Endothelial cell of umbilical vein (primary cell): ENCODE measurements at regions not wholly inside any gene's neighbourhood (a gene's known extent, or its start where the extent isn't known, plus 50 kb on each side); places are given as distances from the start of the nearest gene placed in this dataset.

ENCODE experiments used
- BruUV-seq: library from RNA; stranded (reverse); fragments of 400-500 nt; replicated peaks from 2 replicates; lab custom pipeline; 2021; lab: Mats Ljungman, UMichigan
- CTCF ChIA-PET: fragments of 300-600, 350-600 bp; sonication (Branson Sonifier 250); formaldehyde crosslinking; loops from one replicate; lab custom pipeline; 2021; ENCODE audit warnings: antibody characterized with exemption, inconsistent platforms; lab: Charles Lee
- POLR2A ChIA-PET: fragments of 300-600, 350-600 bp; sonication (Branson Sonifier 250); formaldehyde crosslinking; loops from one replicate; lab custom pipeline; 2021; ENCODE audit warnings: antibody characterized with exemption, inconsistent platforms; lab: Charles Lee
- DNase-seq: peaks from one replicate; pipeline ENCODE4 v3.0.0-alpha.2; 2011; ENCODE audit warnings: low read depth, low spot score
- FAIRE-seq: peaks from 2 replicates; lab custom pipeline; 2011; peaks lifted over from hg19 to GRCh38; lab: Jason Lieb, UNC
- H2AFZ ChIP-seq: 2 replicates; pipeline ENCODE4 v1.6.0; 2012; ENCODE audit warnings: low read depth, low read length, control low read depth, inconsistent platforms
- H3K27ac ChIP-seq: 2 replicates; pipeline ENCODE4 v1.5.1; 2011; ENCODE audit warnings: low read depth, mild to moderate bottlenecking, control low read depth, low read length, moderate library complexity; ENCODE audit not compliant: insufficient read depth
- H3K27me3 ChIP-seq, 2 experiments: 2 replicates each; pipeline versions ENCODE4 v1.6.0 to v1.6.1; 2011; ENCODE audit warnings: low read length in 2 of 2, mixed read lengths in 1 of 2; ENCODE audit not compliant: control insufficient read depth in 2 of 2, insufficient read depth in 2 of 2
- H3K36me3 ChIP-seq, 2 experiments: 2 replicates in 1 of 2; 3 replicates in 1 of 2; pipeline ENCODE4 v1.5.1; 2011; ENCODE audit warnings: low read length in 2 of 2, mild to moderate bottlenecking in 1 of 2, moderate library complexity in 1 of 2; ENCODE audit not compliant: control insufficient read depth in 2 of 2, insufficient read depth in 2 of 2; ENCODE audit errors: extremely low read depth in 1 of 2
- H3K4me1 ChIP-seq: 3 replicates; pipeline ENCODE4 v1.5.1; 2011; ENCODE audit warnings: mild to moderate bottlenecking, low read length; ENCODE audit not compliant: control insufficient read depth, insufficient read depth; ENCODE audit errors: extremely low read depth
- H3K4me2 ChIP-seq: 2 replicates; pipeline ENCODE4 v1.6.1; 2011; ENCODE audit warnings: low read length, control low read depth, mixed read lengths; ENCODE audit not compliant: insufficient read depth
- H3K4me3 ChIP-seq, 3 experiments: fragments of 200-600 bp in 1 of 3; sonication (generic), shearing (Covaris generic) in 1 of 3; replicated peaks in 1 of 3; 2 replicates each; pipeline ENCODE4 v1.5.1; 2011 to 2016; ENCODE audit warnings: control low read depth in 3 of 3, low read length in 3 of 3, mild to moderate bottlenecking in 2 of 3, inconsistent platforms in 1 of 3, low read depth in 1 of 3, moderate library complexity in 1 of 3; ENCODE audit not compliant: insufficient read depth in 1 of 3
- H3K79me2 ChIP-seq: 2 replicates; pipeline ENCODE4 v1.6.0; 2012; ENCODE audit warnings: low read length, inconsistent platforms; ENCODE audit not compliant: control insufficient read depth, insufficient read depth
- H3K9ac ChIP-seq: replicated peaks from 2 replicates; pipeline ENCODE3; 2011; ENCODE audit warnings: low read length, control low read depth; ENCODE audit not compliant: insufficient read depth; ENCODE audit errors: extremely low read depth
- H3K9me1 ChIP-seq: replicated peaks from 3 replicates; pipeline ENCODE4 v1.6.0; 2011; ENCODE audit warnings: mild to moderate bottlenecking, low read length; ENCODE audit not compliant: control insufficient read depth, insufficient read depth; ENCODE audit errors: extremely low read depth
- H3K9me3 ChIP-seq: replicated peaks from 2 replicates; pipeline ENCODE4 v1.5.1; 2012; ENCODE audit warnings: low read length, inconsistent platforms; ENCODE audit not compliant: control insufficient read depth, insufficient read depth
- H4K20me1 ChIP-seq: replicated peaks from 2 replicates; pipeline ENCODE3; 2011; ENCODE audit warnings: mild to moderate bottlenecking, low read length; ENCODE audit not compliant: control insufficient read depth, insufficient read depth; ENCODE audit errors: extremely low read depth
- EZH2 ChIP-seq: IDR thresholded peaks from 2 replicates; pipeline ENCODE4 v1.6.1; 2012; ENCODE audit warnings: borderline replicate concordance, low read depth, mild to moderate bottlenecking, moderate library complexity, low read length, inconsistent platforms; ENCODE audit not compliant: severe bottlenecking
- FOS ChIP-seq: IDR thresholded peaks from 2 replicates; pipeline ENCODE4 v1.6.1; 2011; ENCODE audit warnings: mild to moderate bottlenecking, low read length, moderate library complexity, borderline replicate concordance; ENCODE audit not compliant: insufficient read depth
- GATA2 ChIP-seq: IDR thresholded peaks from 2 replicates; pipeline ENCODE4 v1.7.0; 2011; ENCODE audit warnings: low read depth, mild to moderate bottlenecking, moderate library complexity, mixed read lengths, low read length; ENCODE audit not compliant: insufficient read length, insufficient read depth
- JUN ChIP-seq: IDR thresholded peaks from 2 replicates; pipeline ENCODE4 v1.6.1; 2011; ENCODE audit warnings: borderline replicate concordance, low read depth; ENCODE audit not compliant: insufficient read length, insufficient read depth
- MAX ChIP-seq: IDR thresholded peaks from 2 replicates; pipeline ENCODE4 v1.6.1; 2011; ENCODE audit not compliant: insufficient read depth, insufficient read length
- MYC ChIP-seq: IDR thresholded peaks from one replicate; pipeline ENCODE4 v1.6.1; 2011; ENCODE audit warnings: mild to moderate bottlenecking, low read depth, low read length
- POLR2A ChIP-seq: IDR thresholded peaks from 2 replicates; pipeline ENCODE4 v1.6.1; 2012; ENCODE audit warnings: low read depth, mild to moderate bottlenecking, control low read depth, low read length
- POLR2AphosphoS5 ChIP-seq: IDR thresholded peaks from 2 replicates; pipeline ENCODE4 v1.6.1; 2012; ENCODE audit warnings: low read depth, mild to moderate bottlenecking, control low read depth, low read length, moderate library complexity; ENCODE audit not compliant: insufficient read depth
- dilution Hi-C: fragments of 300-500 bp; cut with MboI; formaldehyde crosslinking; loops from one replicate; pipeline ENCODE4 v1.15.0; 2019; ENCODE audit warnings: low sequenced_read_pairs; ENCODE audit not compliant: extremely low pct_ligation_motif_present
- intact Hi-C: fragments of 100-400 bp; cut with micrococcal nuclease; formaldehyde crosslinking; loops from one replicate; pipeline ENCODE4 v1.10.0; 2022
- TF ChIP-seq, protein P1 (sequence below), 2 donors: IDR thresholded peaks; 1 replicate in 1 of 2; 2 replicates in 1 of 2; pipeline ENCODE4 v1.5.1; 2011; ENCODE audit warnings: low read length in 2 of 2, mild to moderate bottlenecking in 2 of 2, moderate library complexity in 2 of 2, control low read depth in 1 of 2, inconsistent platforms in 1 of 2, low read depth in 1 of 2; ENCODE audit not compliant: insufficient read depth in 1 of 2; ENCODE audit errors: extremely low read depth in 1 of 2

- no TSS peak for BruUV-seq
- H3K9ac ChIP-seq = no peak overlapping the region
- POLR2A ChIA-PET = no interaction called here
- no peak for FAIRE-seq
- H3K79me2 ChIP-seq = no peaks in the 10 kb centered on the region
- no peak overlapping the region for H3K4me2 ChIP-seq
- H3K4me3 ChIP-seq = no peak overlapping the region
- TF ChIP-seq MAX (no peak), GATA2 (no peak), EZH2 (no peak), POLR2AphosphoS5 (no peak), JUN (no peak), POLR2A (no peak), MYC (no peak), FOS (no peak)
- TF ChIP-seq, protein P1, sequence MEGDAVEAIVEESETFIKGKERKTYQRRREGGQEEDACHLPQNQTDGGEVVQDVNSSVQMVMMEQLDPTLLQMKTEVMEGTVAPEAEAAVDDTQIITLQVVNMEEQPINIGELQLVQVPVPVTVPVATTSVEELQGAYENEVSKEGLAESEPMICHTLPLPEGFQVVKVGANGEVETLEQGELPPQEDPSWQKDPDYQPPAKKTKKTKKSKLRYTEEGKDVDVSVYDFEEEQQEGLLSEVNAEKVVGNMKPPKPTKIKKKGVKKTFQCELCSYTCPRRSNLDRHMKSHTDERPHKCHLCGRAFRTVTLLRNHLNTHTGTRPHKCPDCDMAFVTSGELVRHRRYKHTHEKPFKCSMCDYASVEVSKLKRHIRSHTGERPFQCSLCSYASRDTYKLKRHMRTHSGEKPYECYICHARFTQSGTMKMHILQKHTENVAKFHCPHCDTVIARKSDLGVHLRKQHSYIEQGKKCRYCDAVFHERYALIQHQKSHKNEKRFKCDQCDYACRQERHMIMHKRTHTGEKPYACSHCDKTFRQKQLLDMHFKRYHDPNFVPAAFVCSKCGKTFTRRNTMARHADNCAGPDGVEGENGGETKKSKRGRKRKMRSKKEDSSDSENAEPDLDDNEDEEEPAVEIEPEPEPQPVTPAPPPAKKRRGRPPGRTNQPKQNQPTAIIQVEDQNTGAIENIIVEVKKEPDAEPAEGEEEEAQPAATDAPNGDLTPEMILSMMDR (IDR thresholded peaks at IDR 0.05; ENCODE audit: extremely low read depth in 1 of 2, insufficient read depth in 1 of 2, low read depth in 1 of 2, low read length in 2 of 2) = no peak
- no peak overlapping the region for H2AFZ ChIP-seq
- no peaks in the 10 kb centered on the region for H3K9me1 ChIP-seq
- dilution Hi-C loops (no loop called here), intact Hi-C loops (no loop called here)
- H3K36me3 ChIP-seq = no peaks in the 10 kb centered on the region
- CTCF ChIA-PET = no interaction called here
- DNase-seq = no peak
- peaks cover 4% of the 10 kb centered on the region for H3K4me1 ChIP-seq
- no peaks in the 10 kb centered on the region for H3K9me3 ChIP-seq
- no peaks in the 10 kb centered on the region for H4K20me1 ChIP-seq
- no peak overlapping the region for H3K27ac ChIP-seq
- H3K27me3 ChIP-seq = no peaks in the 10 kb centered on the region
Observed at GRCh38 chr11:134943544-134943943, 531.5 kb upstream of the B3GAT1 start.
